Stomach (tissue), 8 donors: ENCODE measurements at regions not wholly inside any gene's neighbourhood (a gene's known extent, or its start where the extent isn't known, plus 50 kb on each side); places are given as distances from the start of the nearest gene placed in this dataset.

ENCODE experiments used
- DNase-seq, 2 donors: peaks; one replicate each; pipeline versions ENCODE4 v3.0.0 to v3.0.0-alpha.2; 2013 to 2019
- H3K27ac ChIP-seq, 5 donors: fragments of 200-600 bp in 4 of 5; sonication (generic) in 4 of 5; one replicate each; pipeline ENCODE4 v1.5.1; 2013 to 2019; ENCODE audit warnings: mild to moderate bottlenecking in 1 of 5, moderate library complexity in 1 of 5
- H3K27me3 ChIP-seq, 3 donors: fragments of 200-600 bp; sonication (generic); one replicate each; pipeline ENCODE4 v1.5.1; 2017 to 2019; ENCODE audit warnings: mixed run types in 1 of 3
- H3K36me3 ChIP-seq, 4 donors: fragments of 200-600 bp; sonication (generic); 1 replicate in 3 of 4; 2 replicates in 1 of 4; pipeline ENCODE4 v1.5.1; 2016 to 2019
- H3K4me1 ChIP-seq, 4 donors: fragments of 200-600 bp; sonication (generic); one replicate each; pipeline ENCODE4 v1.5.1; 2016 to 2019
- H3K4me3 ChIP-seq, 4 donors: fragments of 200-600 bp; sonication (generic) in 3 of 4; one replicate each; pipeline ENCODE4 v1.5.1; 2016 to 2019; ENCODE audit warnings: mild to moderate bottlenecking in 1 of 4
- H3K9me3 ChIP-seq, 4 donors: fragments of 200-600 bp; sonication (generic); one replicate each; pipeline ENCODE4 v1.5.1; 2016 to 2019
- CTCF ChIP-seq, 7 experiments: fragments of 450-650 bp in 4 of 7; fragments of 200-600 bp in 3 of 7; sonication (generic) in 3 of 7; IDR thresholded peaks; one replicate each; pipeline ENCODE4 v1.5.1; 2016 to 2019; ENCODE audit warnings: antibody characterized with exemption in 7 of 7, control low read depth in 2 of 7, mild to moderate bottlenecking in 1 of 7
- EP300 ChIP-seq: sonication (generic); formaldehyde crosslinking; IDR thresholded peaks from one replicate; pipeline ENCODE4 v1.6.1; 2017; ENCODE audit warnings: antibody characterized with exemption
- POLR2A ChIP-seq, 4 donors: fragments of 450-650 bp; IDR thresholded peaks; one replicate each; pipeline ENCODE4 v1.6.1; 2016; ENCODE audit warnings: antibody characterized with exemption in 4 of 4, control low read depth in 2 of 4, mild to moderate bottlenecking in 1 of 4, moderate library complexity in 1 of 4
- POLR2AphosphoS5 ChIP-seq, 3 donors: sonication (generic); formaldehyde crosslinking; IDR thresholded peaks; one replicate each; pipeline ENCODE4 v1.6.1; 2016; ENCODE audit warnings: antibody characterized with exemption in 3 of 3
- WGBS, 5 donors: extraction: QIAGEN DNeasy Blood & Tissue Kit in 3 of 5; methylation state at CpG; one replicate each; pipeline versions ENCODE4 v1.1.5 to v1.1.7; 2013 to 2018; 5-methylcytosine and 5-hydroxymethylcytosine counted together
- intact Hi-C: fragments of 100-400 bp; cut with DNase I; formaldehyde crosslinking; loops from one replicate; pipeline ENCODE4 v1.15.1; 2023; ENCODE audit warnings: low total_unique reads
- donor health status: healthy with polysubstance abuse.
- donor health status: Bipolar disorder and iron deficiency.
- donor health status: healthy.

GRCh38 chr12:118528625-118529024 lies 152.3 kb downstream of the SUDS3 start:
- no peak for TF ChIP-seq CTCF (IDR thresholded peaks at IDR 0.05)
- TF ChIP-seq POLR2AphosphoS5 (IDR thresholded peaks at IDR 0.05) = no peak
- TF ChIP-seq EP300 = no peak
- TF ChIP-seq POLR2A (IDR thresholded peaks at IDR 0.05) = no peak
- no peaks in the 10 kb centered on the region for H3K36me3 ChIP-seq
- H3K27ac ChIP-seq = no peak overlapping the region
- no peak for DNase-seq
- no peak overlapping the region for H3K4me3 ChIP-seq
- H3K27me3 ChIP-seq = no peaks in the 10 kb centered on the region
- intact Hi-C loops = no loop called here
- H3K4me1 ChIP-seq = peaks cover 0 to 6% (median 2%) of the 10 kb centered on the region in 4 donors
- no peaks in the 10 kb centered on the region for H3K9me3 ChIP-seq

GRCh38 chr12:118534003-118534402 lies 157.6 kb downstream of the SUDS3 start:
- H3K4me1 ChIP-seq = peaks cover 0 to 6% (median 2%) of the 10 kb centered on the region in 4 donors
- intact Hi-C loops = no loop called here
- TF ChIP-seq POLR2A (IDR thresholded peaks at IDR 0.05) (no peak), POLR2AphosphoS5 (IDR thresholded peaks at IDR 0.05) (no peak), CTCF (IDR thresholded peaks at IDR 0.05) (no peak), EP300 (no peak)
- DNase-seq = no peak
- 38 to 49% (median 45%) methylated on average over 3 of the region's 3 CpGs for WGBS, 5 donors
- peak overlapping the region in 1 of 5 donors; percentile 87 for H3K27ac ChIP-seq
- no peaks in the 10 kb centered on the region for H3K36me3 ChIP-seq
- no peak overlapping the region for H3K4me3 ChIP-seq
- no peaks in the 10 kb centered on the region for H3K27me3 ChIP-seq
- no peaks in the 10 kb centered on the region for H3K9me3 ChIP-seq

GRCh38 chr12:118536306-118536906 lies 160.1 kb downstream of the SUDS3 start:
- intact Hi-C loops = no loop called here
- Histone ChIP-seq H3K4me3 (no peak overlapping the region), H3K9me3 (no peaks in the 10 kb centered on the region), H3K4me1 (peaks cover 0 to 6% (median 2%) of the 10 kb centered on the region in 4 donors), H3K27me3 (no peaks in the 10 kb centered on the region), H3K36me3 (no peaks in the 10 kb centered on the region), H3K27ac (peak overlapping the region in 3 of 5 donors; percentile 78 to 87 (median 81))
- DNase-seq = no peak
- WGBS, 5 donors = 56 to 79% (median 66%) methylated on average over 8 of the region's 8 CpGs
- TF ChIP-seq POLR2A (IDR thresholded peaks at IDR 0.05) = no peak

- WGBS, 5 donors = 61 to 76% (median 72%) methylated on average over 8 to 10 of the region's 10 CpGs
- H3K27ac ChIP-seq = peak overlapping the region in 4 of 5 donors; percentile 75 to 87 (median 80)
- H3K27me3 ChIP-seq = no peaks in the 10 kb centered on the region
- H3K4me3 ChIP-seq = no peak overlapping the region
- intact Hi-C loops = no loop called here
- TF ChIP-seq POLR2AphosphoS5 (IDR thresholded peaks at IDR 0.05) (peak; percentile 58 to 96 (median 70)), EP300 (peak; percentile 98), POLR2A (IDR thresholded peaks at IDR 0.05) (no peak), CTCF (IDR thresholded peaks at IDR 0.05) (no peak)
- DNase-seq = peak in 1 of 2 donors; percentile 32
- H3K4me1 ChIP-seq = peaks cover 0 to 6% (median 2%) of the 10 kb centered on the region in 4 donors
- no peaks in the 10 kb centered on the region for H3K9me3 ChIP-seq
- H3K36me3 ChIP-seq = no peaks in the 10 kb centered on the region
Observed at GRCh38 chr12:118537481-118537917, 161.1 kb downstream of the SUDS3 start.

- TF ChIP-seq POLR2A (IDR thresholded peaks at IDR 0.05) (no peak), POLR2AphosphoS5 (IDR thresholded peaks at IDR 0.05) (no peak), EP300 (no peak), CTCF (IDR thresholded peaks at IDR 0.05) (no peak)
- peaks cover 0 to 6% (median 2%) of the 10 kb centered on the region in 4 donors for H3K4me1 ChIP-seq
- no peaks in the 10 kb centered on the region for H3K36me3 ChIP-seq
- intact Hi-C loops = no loop called here
- DNase-seq = no peak
- H3K27me3 ChIP-seq = no peaks in the 10 kb centered on the region
- WGBS, 5 donors = 64 to 81% (median 74%) methylated on average over 3 of the region's 3 CpGs
- H3K9me3 ChIP-seq = no peaks in the 10 kb centered on the region
- no peak overlapping the region for H3K27ac ChIP-seq
- H3K4me3 ChIP-seq = no peak overlapping the region
Observed at GRCh38 chr12:118541071-118541470, 164.7 kb downstream of the SUDS3 start.
